Nephron progenitor cell (in vitro differentiated cells): ENCODE measurements at regions not wholly inside any gene's neighbourhood (a gene's known extent, or its start where the extent isn't known, plus 50 kb on each side); places are given as distances from the start of the nearest gene placed in this dataset.
"Not testable (repeated sequence)": the region's sequence is repeated elsewhere in the genome, so short reads cannot be mapped to it uniquely, and the experiment has no call there.

ENCODE experiments used
- DNase-seq: peaks from one replicate; pipeline ENCODE4 v3.0.0; 2021
- H3K27ac Mint-ChIP-seq: 2 replicates; pipeline ENCODE4 v1.8.0; 2021; ENCODE audit warnings: mild to moderate bottlenecking, moderate library complexity, mixed read lengths
- H3K27me3 Mint-ChIP-seq: 2 replicates; pipeline ENCODE4 v1.8.0; 2021; ENCODE audit warnings: mild to moderate bottlenecking, low read depth, mixed read lengths; ENCODE audit not compliant: poor library complexity
- H3K36me3 Mint-ChIP-seq: 2 replicates; pipeline ENCODE4 v1.8.0; 2021; ENCODE audit warnings: low read depth, mixed read lengths
- H3K4me1 Mint-ChIP-seq: 2 replicates; pipeline ENCODE4 v1.8.0; 2021; ENCODE audit warnings: mixed read lengths
- H3K4me3 Mint-ChIP-seq: 2 replicates; pipeline ENCODE4 v1.8.0; 2021; ENCODE audit warnings: mild to moderate bottlenecking, moderate library complexity, mixed read lengths
- H3K9me3 Mint-ChIP-seq: 2 replicates; pipeline ENCODE4 v1.8.0; 2021; ENCODE audit warnings: mild to moderate bottlenecking, moderate library complexity, mixed read lengths
- TF ChIP-seq, protein P1 (sequence below): fragments of 200-600 bp; sonication (generic); IDR thresholded peaks from 2 replicates; pipeline ENCODE4 v1.5.0; 2021; ENCODE audit warnings: antibody characterized with exemption

DNA sequence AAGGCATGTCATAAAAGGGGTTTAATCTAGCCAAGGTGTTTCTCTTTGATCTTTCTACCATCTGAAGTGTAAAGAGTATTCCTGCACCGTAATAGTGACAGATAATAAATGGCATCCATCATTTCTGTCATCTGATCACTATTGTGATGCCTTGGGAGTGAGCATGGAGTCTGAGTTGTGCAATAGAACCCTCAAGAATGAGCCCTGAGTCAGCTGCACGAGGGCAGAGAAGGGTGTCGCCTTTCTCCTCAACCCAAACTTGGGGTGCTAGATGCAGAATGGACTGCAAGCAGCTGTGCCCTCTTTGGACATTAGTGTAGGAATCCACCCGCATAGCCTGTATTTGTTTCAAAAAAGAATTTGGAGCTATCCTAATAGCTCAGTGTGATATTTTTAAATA is 115.2 kb downstream of the ZNF37A start:
- Mint-ChIP-seq H3K4me3 (no peak overlapping the region), H3K4me1 (no peaks in the 10 kb centered on the region), H3K9me3 (peaks cover 59% of the 10 kb centered on the region), H3K36me3 (no peaks in the 10 kb centered on the region), H3K27me3 (no peaks in the 10 kb centered on the region), H3K27ac (no peak overlapping the region)
- DNase-seq = no peak
- TF ChIP-seq, protein P1, sequence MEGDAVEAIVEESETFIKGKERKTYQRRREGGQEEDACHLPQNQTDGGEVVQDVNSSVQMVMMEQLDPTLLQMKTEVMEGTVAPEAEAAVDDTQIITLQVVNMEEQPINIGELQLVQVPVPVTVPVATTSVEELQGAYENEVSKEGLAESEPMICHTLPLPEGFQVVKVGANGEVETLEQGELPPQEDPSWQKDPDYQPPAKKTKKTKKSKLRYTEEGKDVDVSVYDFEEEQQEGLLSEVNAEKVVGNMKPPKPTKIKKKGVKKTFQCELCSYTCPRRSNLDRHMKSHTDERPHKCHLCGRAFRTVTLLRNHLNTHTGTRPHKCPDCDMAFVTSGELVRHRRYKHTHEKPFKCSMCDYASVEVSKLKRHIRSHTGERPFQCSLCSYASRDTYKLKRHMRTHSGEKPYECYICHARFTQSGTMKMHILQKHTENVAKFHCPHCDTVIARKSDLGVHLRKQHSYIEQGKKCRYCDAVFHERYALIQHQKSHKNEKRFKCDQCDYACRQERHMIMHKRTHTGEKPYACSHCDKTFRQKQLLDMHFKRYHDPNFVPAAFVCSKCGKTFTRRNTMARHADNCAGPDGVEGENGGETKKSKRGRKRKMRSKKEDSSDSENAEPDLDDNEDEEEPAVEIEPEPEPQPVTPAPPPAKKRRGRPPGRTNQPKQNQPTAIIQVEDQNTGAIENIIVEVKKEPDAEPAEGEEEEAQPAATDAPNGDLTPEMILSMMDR = no peak

- not testable (repeated sequence) for H3K4me1 Mint-ChIP-seq, H3K27ac Mint-ChIP-seq, H3K27me3 Mint-ChIP-seq, H3K4me3 Mint-ChIP-seq, H3K36me3 Mint-ChIP-seq, DNase-seq
- peaks cover 59% of the 10 kb centered on the region for H3K9me3 Mint-ChIP-seq
Observed at GRCh38 chr10:38209748-38210147, 115.6 kb downstream of the ZNF37A start.

DNA sequence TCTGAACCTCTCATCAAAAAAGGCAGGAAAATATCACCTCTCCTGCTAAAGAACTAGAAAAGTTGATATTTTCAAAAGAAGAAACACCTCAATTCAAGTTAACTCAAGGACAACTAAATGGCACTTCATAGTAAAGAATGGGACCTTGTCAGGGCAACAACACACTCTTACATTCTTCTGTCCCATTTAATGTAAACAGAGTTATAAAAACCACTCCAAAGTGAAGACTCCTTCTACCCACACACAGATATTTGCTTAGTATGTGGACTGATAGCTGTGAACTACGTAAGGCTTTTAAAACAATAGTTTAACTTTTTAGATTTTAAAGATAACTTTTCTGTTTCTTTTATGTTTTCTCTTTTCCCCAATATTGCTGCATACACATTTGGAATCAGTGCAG is 118.3 kb downstream of the ZNF37A start:
- DNase-seq = no peak
- TF ChIP-seq, protein P1 = no peak
- peaks cover 63% of the 10 kb centered on the region for H3K9me3 Mint-ChIP-seq
- H3K36me3 Mint-ChIP-seq = no peaks in the 10 kb centered on the region
- no peaks in the 10 kb centered on the region for H3K27me3 Mint-ChIP-seq
- H3K27ac Mint-ChIP-seq = no peak overlapping the region
- no peak overlapping the region for H3K4me3 Mint-ChIP-seq
- H3K4me1 Mint-ChIP-seq = no peaks in the 10 kb centered on the region

GRCh38 chr10:38226385-38226784 is 132.2 kb downstream of the ZNF37A start:
- Mint-ChIP-seq H3K27ac (no peak overlapping the region), H3K4me3 (no peak overlapping the region), H3K9me3 (peaks cover 95% of the 10 kb centered on the region), H3K27me3 (no peaks in the 10 kb centered on the region), H3K4me1 (no peaks in the 10 kb centered on the region), H3K36me3 (no peaks in the 10 kb centered on the region)
- TF ChIP-seq, protein P1 = no peak
- DNase-seq = no peak

GRCh38 chr10:38228394-38228793 is 134.3 kb downstream of the ZNF37A start:
- Mint-ChIP-seq H3K4me3 (no peak overlapping the region), H3K36me3 (no peaks in the 10 kb centered on the region), H3K27me3 (no peaks in the 10 kb centered on the region), H3K4me1 (no peaks in the 10 kb centered on the region), H3K9me3 (peaks cover 88% of the 10 kb centered on the region), H3K27ac (no peak overlapping the region)
- DNase-seq = no peak
- TF ChIP-seq, protein P1 = no peak

DNA sequence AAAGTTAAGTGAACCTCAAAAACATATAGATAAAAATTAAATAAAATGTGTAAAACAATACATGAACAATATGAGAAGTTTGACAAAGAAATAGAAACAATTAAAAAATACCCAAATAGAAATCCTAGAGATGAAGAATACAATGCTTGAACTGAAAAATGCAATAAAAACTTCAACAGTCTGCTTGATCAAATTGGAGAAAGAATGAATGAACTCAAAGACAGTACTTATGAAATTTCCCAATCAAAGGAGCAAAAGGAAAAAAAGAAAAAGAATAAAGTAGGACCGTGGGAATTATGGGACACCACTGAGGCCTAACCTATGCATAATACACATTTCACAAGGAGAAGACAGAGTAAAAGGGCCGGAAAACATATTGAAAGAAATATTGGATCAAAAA is 144.3 kb downstream of the ZNF37A start:
- H3K9me3 Mint-ChIP-seq = peaks cover 53% of the 10 kb centered on the region
- H3K4me1 Mint-ChIP-seq, H3K27ac Mint-ChIP-seq: not testable (repeated sequence)

GRCh38 chr10:38242061-38242649 is 148.0 kb downstream of the ZNF37A start:
- H3K4me3 Mint-ChIP-seq, H3K4me1 Mint-ChIP-seq, H3K27ac Mint-ChIP-seq, H3K36me3 Mint-ChIP-seq, DNase-seq, H3K27me3 Mint-ChIP-seq: not testable (repeated sequence)
- peaks cover 62% of the 10 kb centered on the region for H3K9me3 Mint-ChIP-seq

More for the DNA sequence above, 144.3 kb downstream of the ZNF37A start:
- not testable (repeated sequence) for H3K36me3 Mint-ChIP-seq, H3K4me3 Mint-ChIP-seq, H3K27me3 Mint-ChIP-seq, DNase-seq

DNA sequence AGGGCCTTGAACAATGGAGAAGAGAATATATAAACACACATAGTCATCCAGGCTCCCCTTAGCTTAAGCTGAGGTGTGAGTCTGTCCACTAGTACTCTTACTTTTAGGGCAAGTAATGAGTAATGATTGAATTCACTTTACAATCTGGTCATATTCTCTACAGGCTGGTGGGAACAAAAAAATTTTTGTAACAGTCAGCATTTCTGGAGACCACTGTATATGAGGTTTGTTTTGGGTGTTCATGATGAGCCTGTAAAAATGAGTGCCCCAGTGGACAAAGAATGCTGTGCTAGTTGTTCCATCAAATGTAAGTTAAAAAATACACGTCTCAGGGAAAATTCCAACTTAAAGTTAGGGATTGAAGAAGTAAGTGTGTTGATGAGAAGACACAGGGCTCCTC is 154.0 kb downstream of the ZNF37A start:
- H3K27me3 Mint-ChIP-seq, H3K4me3 Mint-ChIP-seq, H3K36me3 Mint-ChIP-seq, H3K4me1 Mint-ChIP-seq, DNase-seq, H3K27ac Mint-ChIP-seq: not testable (repeated sequence)
- H3K9me3 Mint-ChIP-seq = peaks cover 87% of the 10 kb centered on the region

GRCh38 chr10:38252551-38252950 is 158.4 kb downstream of the ZNF37A start:
- not testable (repeated sequence) for H3K36me3 Mint-ChIP-seq, H3K4me1 Mint-ChIP-seq

DNA sequence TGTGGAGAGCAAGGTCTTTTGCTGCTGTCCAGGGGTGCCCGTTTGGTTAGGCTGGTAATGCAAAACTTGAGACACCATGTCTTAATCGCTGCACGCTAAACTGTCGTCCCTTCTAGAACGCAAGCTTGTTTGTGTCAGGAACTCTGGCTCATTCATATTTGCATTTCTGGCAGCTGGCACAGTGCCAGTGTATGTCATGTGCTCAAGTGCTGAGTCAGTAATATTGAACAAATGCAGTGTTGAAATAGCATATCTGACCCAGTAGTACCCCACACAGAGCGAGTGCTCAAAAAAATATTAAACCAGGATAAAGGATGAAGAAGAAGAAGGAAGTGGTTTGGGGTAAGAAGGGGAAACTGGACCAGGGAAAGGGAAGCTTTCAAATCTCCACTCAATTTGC is 173.4 kb downstream of the ZNF37A start:
- not testable (repeated sequence) for H3K27ac Mint-ChIP-seq, H3K4me3 Mint-ChIP-seq, H3K27me3 Mint-ChIP-seq, H3K36me3 Mint-ChIP-seq, DNase-seq, H3K4me1 Mint-ChIP-seq
- peaks cover 44% of the 10 kb centered on the region for H3K9me3 Mint-ChIP-seq

More at GRCh38 chr10:38252551-38252950, 158.4 kb downstream of the ZNF37A start:
- peaks cover 87% of the 10 kb centered on the region for H3K9me3 Mint-ChIP-seq
- DNase-seq, H3K27me3 Mint-ChIP-seq, H3K27ac Mint-ChIP-seq, H3K4me3 Mint-ChIP-seq: not testable (repeated sequence)

GRCh38 chr10:38271031-38271430 is 176.9 kb downstream of the ZNF37A start:
- not testable (repeated sequence) for H3K36me3 Mint-ChIP-seq, H3K27ac Mint-ChIP-seq, H3K4me3 Mint-ChIP-seq, H3K4me1 Mint-ChIP-seq, H3K27me3 Mint-ChIP-seq, DNase-seq
- peaks cover 58% of the 10 kb centered on the region for H3K9me3 Mint-ChIP-seq
